Fibroblast of skin of left biceps (primary cell): ENCODE measurements at regions not wholly inside any gene's neighbourhood (a gene's known extent, or its start where the extent isn't known, plus 50 kb on each side); places are given as distances from the start of the nearest gene placed in this dataset.
"Not testable (repeated sequence)": the region's sequence is repeated elsewhere in the genome, so short reads cannot be mapped to it uniquely, and the experiment has no call there.

Source experiments
- DNase-seq, 2 experiments: peaks; one replicate each; pipeline ENCODE4 v3.0.0-alpha.2; 2013; ENCODE audit warnings: low read depth in 2 of 2

- DNase-seq: not testable (repeated sequence)
Measured at GRCh38 chr6:78386854-78387253, 480.5 kb upstream of the IRAK1BP1 start.

- DNase-seq: no peak
Measured at GRCh38 chr6:78390066-78390465, 477.3 kb upstream of the IRAK1BP1 start.

GRCh38 chr6:78397499-78397898 is 469.9 kb upstream of the IRAK1BP1 start:
- DNase-seq: peak; percentile 8 to 17

GRCh38 chr6:78398292-78398691 is 469.1 kb upstream of the IRAK1BP1 start:
- no peak for DNase-seq

GRCh38 chr6:78400076-78400475 is 467.3 kb upstream of the IRAK1BP1 start:
- peak; percentile 8 for DNase-seq

- DNase-seq: no peak
Measured at GRCh38 chr6:78427386-78427785, 440.0 kb upstream of the IRAK1BP1 start.

- no peak for DNase-seq
Measured at GRCh38 chr6:78430521-78430920, 436.8 kb upstream of the IRAK1BP1 start.

GRCh38 chr6:78435671-78436070 is 431.7 kb upstream of the IRAK1BP1 start:
- DNase-seq: no peak

- DNase-seq: no peak
Measured at GRCh38 chr6:78436335-78436734, 431.0 kb upstream of the IRAK1BP1 start.

- DNase-seq: no peak
Measured at GRCh38 chr6:78438135-78438534, 429.2 kb upstream of the IRAK1BP1 start.

GRCh38 chr6:78460711-78461110 is 406.6 kb upstream of the IRAK1BP1 start:
- no peak for DNase-seq

- DNase-seq: no peak
Measured at GRCh38 chr6:78462728-78463127, 404.6 kb upstream of the IRAK1BP1 start.

GRCh38 chr6:78465059-78465634 is 402.2 kb upstream of the IRAK1BP1 start:
- no peak for DNase-seq

GRCh38 chr6:78476561-78476960 is 390.8 kb upstream of the IRAK1BP1 start:
- no peak for DNase-seq

- DNase-seq: no peak
Measured at GRCh38 chr6:78482801-78483552, 384.4 kb upstream of the IRAK1BP1 start.

- DNase-seq: no peak
Measured at GRCh38 chr6:78483553-78484197, 383.7 kb upstream of the IRAK1BP1 start.

- DNase-seq: no peak
Measured at GRCh38 chr6:78484198-78485064, 382.9 kb upstream of the IRAK1BP1 start.

GRCh38 chr6:78487401-78487800 is 379.9 kb upstream of the IRAK1BP1 start:
- DNase-seq: no peak

- no peak for DNase-seq
Measured at GRCh38 chr6:78489874-78490273, 377.5 kb upstream of the IRAK1BP1 start.

- DNase-seq: no peak
Measured at GRCh38 chr6:78492351-78493017, 374.9 kb upstream of the IRAK1BP1 start.

- no peak for DNase-seq
Measured at GRCh38 chr6:78500299-78501089, 366.9 kb upstream of the IRAK1BP1 start.
